ENCODE measurements at regions not wholly inside any gene's neighbourhood (a gene's known extent, or its start where the extent isn't known, plus 50 kb on each side); places are given as distances from the start of the nearest gene placed in this dataset.

DNA sequence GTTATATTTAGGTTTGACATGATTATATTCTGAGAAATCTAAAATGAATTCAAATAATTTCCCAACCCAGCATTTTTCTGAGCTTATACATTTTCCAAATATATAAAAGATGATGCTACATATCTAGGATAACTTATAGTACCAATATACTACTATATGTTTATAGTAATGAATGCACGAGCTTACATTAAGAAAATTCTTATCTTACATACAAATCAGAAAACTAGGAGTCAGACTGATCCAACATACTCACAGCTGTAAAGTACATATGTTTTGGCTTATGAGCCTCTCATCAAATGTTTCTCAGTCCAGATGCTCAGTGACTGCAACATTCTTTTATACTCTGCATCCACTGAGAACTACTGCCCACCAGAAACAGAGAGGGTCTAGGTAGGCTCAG lies 491.3 kb upstream of the KLF12 start:
- no peak for FAIRE-seq

More for the DNA sequence above, 491.3 kb upstream of the KLF12 start:
- intact Hi-C loops (cut with micrococcal nuclease), result no loop called here
- no peaks in the 10 kb centered on the region for H3K79me2 ChIP-seq (ENCODE audit: control insufficient read depth, insufficient read depth, low read length)
- no peaks in the 10 kb centered on the region for H3K36me3 ChIP-seq (ENCODE audit: control insufficient read depth, insufficient read depth, low read length)
- CTCF ChIA-PET (ENCODE audit: low intra/inter-chr PET ratio), result no interaction called here
- 0% methylated on average over 1 of the region's 1 CpG for WGBS (ENCODE audit: insufficient coverage, low coverage, missing lambda C conversion rate)
- POLR2A ChIA-PET, result no interaction called here
- H3K27me3 ChIP-seq (ENCODE audit: control insufficient read depth in 2 of 2, insufficient read depth in 2 of 2, low read length in 2 of 2), result no peaks in the 10 kb centered on the region
- TF ChIP-seq ZKSCAN8 (CRISPR knock-in tag; IDR thresholded peaks at IDR 0.05), result no peak
- no peak for TF ChIP-seq FOXA3 (CRISPR knock-in tag; conservative IDR thresholded peaks at IDR 0.05 in 1 of 2, IDR thresholded peaks at IDR 0.05 in 1 of 2)
- no peak for TF ChIP-seq XRCC5 (IDR thresholded peaks at IDR 0.05; ENCODE audit: low read depth, low read length)
- TF ChIP-seq, protein P1, sequence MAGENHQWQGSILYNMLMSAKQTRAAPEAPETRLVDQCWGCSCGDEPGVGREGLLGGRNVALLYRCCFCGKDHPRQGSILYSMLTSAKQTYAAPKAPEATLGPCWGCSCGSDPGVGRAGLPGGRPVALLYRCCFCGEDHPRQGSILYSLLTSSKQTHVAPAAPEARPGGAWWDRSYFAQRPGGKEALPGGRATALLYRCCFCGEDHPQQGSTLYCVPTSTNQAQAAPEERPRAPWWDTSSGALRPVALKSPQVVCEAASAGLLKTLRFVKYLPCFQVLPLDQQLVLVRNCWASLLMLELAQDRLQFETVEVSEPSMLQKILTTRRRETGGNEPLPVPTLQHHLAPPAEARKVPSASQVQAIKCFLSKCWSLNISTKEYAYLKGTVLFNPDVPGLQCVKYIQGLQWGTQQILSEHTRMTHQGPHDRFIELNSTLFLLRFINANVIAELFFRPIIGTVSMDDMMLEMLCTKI (IDR thresholded peaks at IDR 0.05; ENCODE audit: partially characterized antibody), result no peak
- TF ChIP-seq PPARD (CRISPR knock-in tag; IDR thresholded peaks at IDR 0.05), result no peak
- TF ChIP-seq ZSCAN32 (CRISPR knock-in tag; IDR thresholded peaks at IDR 0.05), result no peak
- no peak for TF ChIP-seq CUX1 (CRISPR knock-in tag; IDR thresholded peaks at IDR 0.05)
- TF ChIP-seq CCAR2 (IDR thresholded peaks at IDR 0.05; ENCODE audit: low read depth, low read length), result no peak
- TF ChIP-seq ZNF121 (CRISPR knock-in tag; conservative IDR thresholded peaks at IDR 0.05), result no peak
- no peak for TF ChIP-seq ZNF384 (IDR thresholded peaks at IDR 0.05; ENCODE audit: low read depth, low read length)
- TF ChIP-seq EP300 (IDR thresholded peaks at IDR 0.05; ENCODE audit: low read length), result no peak
- TF ChIP-seq BRCA1 (IDR thresholded peaks at IDR 0.05), result no peak
- TF ChIP-seq BRCA1 (CRISPR knock-in tag; IDR thresholded peaks at IDR 0.05), result no peak
- no peak for TF ChIP-seq ZNF239 (CRISPR knock-in tag; IDR thresholded peaks at IDR 0.05)
- no peak overlapping the region for H3K4me2 ChIP-seq (ENCODE audit: insufficient read depth, low read length)
- H3K27ac ChIP-seq (ENCODE audit: extremely low read depth, low read depth, low read length), result no peak overlapping the region
- DNase-seq (ENCODE audit: extremely low read depth in 1 of 4, low spot score in 3 of 4), result no peak
- ATAC-seq, result no peak
- H3K9ac ChIP-seq (ENCODE audit: insufficient read depth in 1 of 2, low read depth in 2 of 2, low read length in 2 of 2), result no peak overlapping the region
- H3K4me3 ChIP-seq, result no peak overlapping the region
- no peaks in the 10 kb centered on the region for H4K20me1 ChIP-seq (replicated peaks; ENCODE audit: control insufficient read depth, insufficient read depth, low read length)
- no peaks in the 10 kb centered on the region for H3K9me3 ChIP-seq (replicated peaks; ENCODE audit: control insufficient read depth, insufficient read depth, low read depth, low read length)
- no peaks in the 10 kb centered on the region for H3K4me1 ChIP-seq (replicated peaks in 1 of 2; ENCODE audit: control insufficient read depth in 2 of 2, insufficient read depth in 2 of 2, low read length in 2 of 2)
- no peak overlapping the region for H2AFZ ChIP-seq (ENCODE audit: low read depth, low read length)
- in situ Hi-C loops (cut with MboI), result no loop called here
- no peaks in the 10 kb centered on the region for H3K9me1 ChIP-seq (ENCODE audit: control insufficient read depth, insufficient read depth, low read length)
- BruUV-seq (replicated peaks), result no TSS peak

All from K562 (cell line).